HCT116 (cell line): ENCODE measurements at regions not wholly inside any gene's neighbourhood (a gene's known extent, or its start where the extent isn't known, plus 50 kb on each side); places are given as distances from the start of the nearest gene placed in this dataset.

ENCODE experiments used
- CBX3 ChIP-seq: IDR thresholded peaks from 2 replicates; pipeline ENCODE4 v1.6.1; 2012; ENCODE audit warnings: low read depth
- CEBPB ChIP-seq: IDR thresholded peaks from 2 replicates; pipeline ENCODE4 v1.6.1; 2012; ENCODE audit warnings: low read depth
- ELF1 ChIP-seq: IDR thresholded peaks from 2 replicates; pipeline ENCODE4 v1.6.1; 2012; ENCODE audit warnings: low read depth, borderline replicate concordance
- EZH2 ChIP-seq: fragments of 200-600 bp; sonication (generic); IDR thresholded peaks from 2 replicates; pipeline ENCODE4 v1.6.1; 2017; ENCODE audit warnings: antibody characterized with exemption, mixed run types
- POLR2A ChIP-seq: IDR thresholded peaks from 2 replicates; pipeline ENCODE4 v1.7.0; 2011; ENCODE audit warnings: borderline replicate concordance; ENCODE audit not compliant: insufficient read depth, insufficient read length; ENCODE audit errors: extremely low read depth
- POLR2AphosphoS5 ChIP-seq: IDR thresholded peaks from 2 replicates; pipeline ENCODE4 v1.6.1; 2011; ENCODE audit warnings: mild to moderate bottlenecking, low read depth, low read length, moderate library complexity
- RAD21 ChIP-seq: IDR thresholded peaks from 2 replicates; pipeline ENCODE4 v1.6.1; 2012; ENCODE audit warnings: low read depth, mild to moderate bottlenecking
- SIN3A ChIP-seq: IDR thresholded peaks from 2 replicates; pipeline ENCODE4 v1.6.1; 2012; ENCODE audit warnings: low read depth
- SP1 ChIP-seq: IDR thresholded peaks from 2 replicates; pipeline ENCODE4 v1.6.1; 2012; ENCODE audit warnings: low read depth
- SRF ChIP-seq: IDR thresholded peaks from 2 replicates; pipeline ENCODE4 v1.6.1; 2012; ENCODE audit warnings: low read depth
- TF ChIP-seq, protein P1 (sequence below), 3 experiments: fragments of 200-600 bp in 1 of 3; sonication (generic) in 1 of 3; IDR thresholded peaks in 2 of 3; conservative IDR thresholded peaks in 1 of 3; 2 replicates each; pipeline ENCODE4 v1.5.1; 2012 to 2017; ENCODE audit warnings: low read depth in 2 of 3, low read length in 2 of 3, antibody characterized with exemption in 1 of 3, borderline replicate concordance in 1 of 3, control low read depth in 1 of 3, mild to moderate bottlenecking in 1 of 3, mixed read lengths in 1 of 3, mixed run types in 1 of 3, moderate library complexity in 1 of 3; ENCODE audit not compliant: insufficient read depth in 1 of 3
- TF ChIP-seq, protein P2 (sequence below): IDR thresholded peaks from 2 replicates; pipeline ENCODE4 v1.6.1; 2012; ENCODE audit warnings: low read depth
- TF ChIP-seq, protein P3 (sequence below): IDR thresholded peaks from 2 replicates; pipeline ENCODE4 v1.6.1; 2012

DNA sequence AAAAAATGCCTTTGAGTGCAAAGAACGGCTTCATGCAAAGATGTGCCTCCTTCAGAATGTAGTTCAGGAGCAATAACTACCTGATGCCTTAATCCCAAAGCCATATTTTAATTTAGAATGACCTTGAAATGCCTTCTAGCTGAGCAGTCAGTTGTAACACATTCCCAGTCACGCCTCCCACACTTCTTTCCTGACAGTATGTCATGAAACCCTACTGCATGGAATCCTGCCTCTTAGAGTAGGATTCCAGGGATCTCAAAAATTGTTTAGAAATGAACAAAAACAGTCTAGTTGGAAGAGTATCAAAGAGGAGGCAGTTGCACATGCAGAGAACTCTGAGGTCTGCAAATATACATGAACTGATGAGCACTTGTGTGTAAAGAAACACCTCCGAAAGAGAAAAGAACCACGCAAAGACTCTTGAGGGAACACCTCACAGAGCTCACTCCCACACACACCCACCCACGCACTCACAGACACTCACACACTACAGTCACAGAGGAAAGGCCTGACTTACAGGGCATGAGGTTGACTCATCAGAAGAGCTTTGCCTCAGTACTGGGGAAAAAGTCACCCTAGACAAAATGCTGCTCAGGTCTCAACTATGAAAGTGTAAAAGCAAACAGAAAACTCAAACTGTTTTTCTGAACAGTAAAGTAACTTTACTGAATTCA is 77.4 kb downstream of the GGTLC2 start:
- TF ChIP-seq SIN3A, result no peak
- no peak for TF ChIP-seq EZH2
- TF ChIP-seq SRF, result no peak
- TF ChIP-seq, protein P1, sequence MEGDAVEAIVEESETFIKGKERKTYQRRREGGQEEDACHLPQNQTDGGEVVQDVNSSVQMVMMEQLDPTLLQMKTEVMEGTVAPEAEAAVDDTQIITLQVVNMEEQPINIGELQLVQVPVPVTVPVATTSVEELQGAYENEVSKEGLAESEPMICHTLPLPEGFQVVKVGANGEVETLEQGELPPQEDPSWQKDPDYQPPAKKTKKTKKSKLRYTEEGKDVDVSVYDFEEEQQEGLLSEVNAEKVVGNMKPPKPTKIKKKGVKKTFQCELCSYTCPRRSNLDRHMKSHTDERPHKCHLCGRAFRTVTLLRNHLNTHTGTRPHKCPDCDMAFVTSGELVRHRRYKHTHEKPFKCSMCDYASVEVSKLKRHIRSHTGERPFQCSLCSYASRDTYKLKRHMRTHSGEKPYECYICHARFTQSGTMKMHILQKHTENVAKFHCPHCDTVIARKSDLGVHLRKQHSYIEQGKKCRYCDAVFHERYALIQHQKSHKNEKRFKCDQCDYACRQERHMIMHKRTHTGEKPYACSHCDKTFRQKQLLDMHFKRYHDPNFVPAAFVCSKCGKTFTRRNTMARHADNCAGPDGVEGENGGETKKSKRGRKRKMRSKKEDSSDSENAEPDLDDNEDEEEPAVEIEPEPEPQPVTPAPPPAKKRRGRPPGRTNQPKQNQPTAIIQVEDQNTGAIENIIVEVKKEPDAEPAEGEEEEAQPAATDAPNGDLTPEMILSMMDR (IDR thresholded peaks at IDR 0.05 in 2 of 3, conservative IDR thresholded peaks at IDR 0.05 in 1 of 3; ENCODE audit: borderline replicate concordance in 1 of 3, insufficient read depth in 1 of 3, low read depth in 2 of 3, low read length in 2 of 3), result no peak
- no peak for TF ChIP-seq ELF1
- TF ChIP-seq CBX3, result no peak
- TF ChIP-seq RAD21, result no peak
- no peak for TF ChIP-seq CEBPB
- TF ChIP-seq POLR2A, result no peak
- no peak for TF ChIP-seq POLR2AphosphoS5
- no peak for TF ChIP-seq SP1
- TF ChIP-seq, protein P2, sequence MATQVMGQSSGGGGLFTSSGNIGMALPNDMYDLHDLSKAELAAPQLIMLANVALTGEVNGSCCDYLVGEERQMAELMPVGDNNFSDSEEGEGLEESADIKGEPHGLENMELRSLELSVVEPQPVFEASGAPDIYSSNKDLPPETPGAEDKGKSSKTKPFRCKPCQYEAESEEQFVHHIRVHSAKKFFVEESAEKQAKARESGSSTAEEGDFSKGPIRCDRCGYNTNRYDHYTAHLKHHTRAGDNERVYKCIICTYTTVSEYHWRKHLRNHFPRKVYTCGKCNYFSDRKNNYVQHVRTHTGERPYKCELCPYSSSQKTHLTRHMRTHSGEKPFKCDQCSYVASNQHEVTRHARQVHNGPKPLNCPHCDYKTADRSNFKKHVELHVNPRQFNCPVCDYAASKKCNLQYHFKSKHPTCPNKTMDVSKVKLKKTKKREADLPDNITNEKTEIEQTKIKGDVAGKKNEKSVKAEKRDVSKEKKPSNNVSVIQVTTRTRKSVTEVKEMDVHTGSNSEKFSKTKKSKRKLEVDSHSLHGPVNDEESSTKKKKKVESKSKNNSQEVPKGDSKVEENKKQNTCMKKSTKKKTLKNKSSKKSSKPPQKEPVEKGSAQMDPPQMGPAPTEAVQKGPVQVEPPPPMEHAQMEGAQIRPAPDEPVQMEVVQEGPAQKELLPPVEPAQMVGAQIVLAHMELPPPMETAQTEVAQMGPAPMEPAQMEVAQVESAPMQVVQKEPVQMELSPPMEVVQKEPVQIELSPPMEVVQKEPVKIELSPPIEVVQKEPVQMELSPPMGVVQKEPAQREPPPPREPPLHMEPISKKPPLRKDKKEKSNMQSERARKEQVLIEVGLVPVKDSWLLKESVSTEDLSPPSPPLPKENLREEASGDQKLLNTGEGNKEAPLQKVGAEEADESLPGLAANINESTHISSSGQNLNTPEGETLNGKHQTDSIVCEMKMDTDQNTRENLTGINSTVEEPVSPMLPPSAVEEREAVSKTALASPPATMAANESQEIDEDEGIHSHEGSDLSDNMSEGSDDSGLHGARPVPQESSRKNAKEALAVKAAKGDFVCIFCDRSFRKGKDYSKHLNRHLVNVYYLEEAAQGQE, result no peak
- TF ChIP-seq, protein P3, sequence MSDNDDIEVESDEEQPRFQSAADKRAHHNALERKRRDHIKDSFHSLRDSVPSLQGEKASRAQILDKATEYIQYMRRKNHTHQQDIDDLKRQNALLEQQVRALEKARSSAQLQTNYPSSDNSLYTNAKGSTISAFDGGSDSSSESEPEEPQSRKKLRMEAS, result no peak
